CD4-positive, alpha-beta T cell treated with Interferon alpha-2 for 1 hour (primary cell): ENCODE measurements at regions not wholly inside any gene's neighbourhood (a gene's known extent, or its start where the extent isn't known, plus 50 kb on each side); places are given as distances from the start of the nearest gene placed in this dataset.
"Not testable (repeated sequence)": the region's sequence is repeated elsewhere in the genome, so short reads cannot be mapped to it uniquely, and the experiment has no call there.

Experiments used
- DNase-seq, 2 donors: peaks; one replicate each; pipeline ENCODE4 v3.0.0-alpha.2; 2020 to 2022

DNA sequence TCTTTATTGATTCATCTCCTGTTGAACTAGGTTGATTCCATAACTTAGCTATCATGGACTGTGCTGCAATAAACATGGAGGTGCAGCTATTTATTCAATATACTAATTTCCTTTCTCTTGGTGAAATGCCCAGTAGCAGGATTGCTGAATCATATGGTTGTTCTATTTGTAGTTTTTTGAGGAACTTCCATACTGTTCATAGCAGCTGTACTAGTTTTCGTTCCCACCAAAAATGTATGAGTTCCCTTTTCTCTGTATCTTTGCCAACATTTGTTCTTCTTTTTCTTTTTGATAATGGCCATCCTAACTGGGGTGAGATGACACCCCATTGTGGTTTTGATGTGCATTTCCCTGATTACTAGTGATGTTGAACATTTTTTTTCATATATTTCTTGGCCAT lies 87.2 kb upstream of the NAV2 start:
- no peak for DNase-seq

DNA sequence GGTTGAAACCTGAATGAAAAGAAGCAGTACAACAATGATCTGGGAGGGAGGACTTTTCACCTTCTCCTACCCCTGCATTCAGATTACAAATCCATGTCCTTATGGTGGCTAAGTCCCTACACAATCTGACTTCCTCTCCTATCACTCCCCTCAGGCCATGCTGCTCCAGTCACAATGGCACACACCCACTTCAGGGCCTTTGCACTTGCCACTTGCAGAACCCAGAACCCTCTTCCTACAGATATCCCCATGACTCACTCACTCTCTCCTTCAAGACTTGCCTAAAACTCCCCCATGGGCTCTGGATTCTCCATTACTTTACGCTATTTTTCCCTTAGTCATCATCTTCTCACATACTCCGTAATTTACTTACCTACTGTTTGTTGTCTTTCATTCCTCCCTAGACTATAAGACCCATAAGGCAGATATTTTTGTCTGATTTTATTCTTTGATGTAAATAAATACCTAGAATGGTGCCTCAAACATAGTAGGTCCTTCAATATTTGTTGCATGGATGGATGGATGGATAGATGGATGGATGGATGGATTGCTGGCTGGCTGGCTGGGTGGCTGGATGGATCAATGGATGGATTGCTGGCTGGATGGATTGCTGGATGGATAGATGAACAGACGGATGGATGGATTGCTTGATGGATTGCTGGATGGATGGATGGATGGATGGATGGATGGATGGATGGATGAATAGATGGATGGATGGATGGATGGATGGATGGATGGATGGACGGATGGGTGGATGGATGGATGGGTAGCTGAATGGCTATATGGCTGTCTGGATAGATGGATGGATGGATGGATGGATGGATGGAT lies 94.7 kb upstream of the NAV2 start:
- DNase-seq, result no peak

- no peak for DNase-seq
These were observed 97.1 kb upstream of the NAV2 start for GRCh38 chr11:19615341-19616183.

- no peak for DNase-seq
These were observed 98.2 kb upstream of the NAV2 start for GRCh38 chr11:19614370-19614940.

- DNase-seq, result not testable (repeated sequence)
These were observed 100.6 kb upstream of the NAV2 start for GRCh38 chr11:19612025-19612424.

GRCh38 chr11:19607656-19608360 lies 104.8 kb upstream of the NAV2 start:
- DNase-seq, result no peak

GRCh38 chr11:19606856-19607655 lies 105.6 kb upstream of the NAV2 start:
- DNase-seq, result no peak

- no peak for DNase-seq
These were observed 106.9 kb upstream of the NAV2 start for GRCh38 chr11:19605520-19606371.

DNA sequence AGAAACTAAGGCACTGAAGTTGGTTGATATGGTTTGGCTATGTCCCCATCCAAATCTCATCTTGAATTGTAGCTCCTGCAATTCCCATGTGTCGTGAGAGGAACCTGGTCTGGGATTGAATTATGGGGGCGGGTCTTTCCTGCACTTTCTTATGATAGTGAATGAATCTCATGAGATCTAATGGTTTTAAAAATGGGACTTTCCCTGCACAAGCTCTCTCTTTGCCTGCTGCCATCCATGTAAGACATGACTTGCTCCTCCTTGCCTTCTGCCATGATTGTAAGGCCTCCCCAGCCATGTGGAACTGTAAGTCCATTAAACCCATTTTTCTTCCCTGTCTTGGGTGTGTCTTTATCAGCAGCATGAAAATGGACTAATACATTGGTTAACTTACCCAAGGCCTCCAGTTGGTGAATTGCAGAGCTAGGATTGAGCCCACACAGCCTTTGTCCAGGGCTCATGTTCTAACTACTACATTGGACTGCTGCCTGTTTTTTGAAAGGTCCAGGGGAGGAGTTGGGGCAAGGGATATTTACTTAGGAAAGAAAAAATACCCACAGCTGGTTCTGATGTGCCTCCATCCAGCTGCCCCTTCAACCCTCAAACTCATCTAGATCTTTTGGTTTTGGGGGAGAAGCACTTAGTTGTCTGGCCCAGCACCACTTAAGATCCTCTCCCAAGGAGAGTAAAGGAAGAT lies 107.8 kb upstream of the NAV2 start:
- no peak for DNase-seq

DNA sequence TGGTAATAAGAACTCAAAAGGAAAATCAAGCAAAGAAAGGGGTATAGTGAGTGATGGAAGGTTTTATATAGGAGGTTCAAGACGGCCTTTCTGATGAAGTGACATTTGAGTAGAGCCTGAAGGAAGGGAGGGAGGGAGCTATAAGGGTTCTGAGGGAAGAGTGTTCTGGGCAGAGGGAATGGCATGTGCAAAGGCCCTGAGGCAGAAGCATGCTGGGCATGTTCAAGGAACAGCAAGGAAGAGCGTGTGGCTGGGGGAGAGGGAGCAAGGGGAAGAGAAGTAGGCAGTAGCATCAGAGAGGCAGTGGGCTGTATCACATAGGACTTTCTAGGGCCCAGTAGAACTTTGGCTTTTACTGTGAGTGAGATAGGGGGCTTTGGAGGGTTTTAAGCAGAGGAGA lies 108.9 kb upstream of the NAV2 start:
- no peak for DNase-seq

DNA sequence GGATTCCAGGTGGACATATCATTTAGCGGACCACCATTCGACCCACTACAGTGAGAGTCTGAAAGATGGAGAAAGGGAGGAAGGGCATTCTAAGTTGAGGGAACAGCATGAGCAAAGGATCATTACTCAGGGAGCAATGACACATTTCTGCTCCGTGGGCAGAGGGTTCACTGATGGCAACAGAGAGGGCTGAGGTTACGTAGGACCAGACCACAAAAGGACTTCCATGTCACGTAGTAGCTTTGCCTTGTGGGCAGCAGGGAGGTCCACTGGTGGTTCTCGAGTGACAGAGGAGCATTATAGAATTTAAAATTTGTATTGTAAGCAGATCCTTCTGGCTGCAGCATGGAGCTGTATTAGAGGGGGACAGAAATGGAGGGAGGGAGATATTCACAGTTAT lies 109.7 kb upstream of the NAV2 start:
- DNase-seq, result no peak

DNA sequence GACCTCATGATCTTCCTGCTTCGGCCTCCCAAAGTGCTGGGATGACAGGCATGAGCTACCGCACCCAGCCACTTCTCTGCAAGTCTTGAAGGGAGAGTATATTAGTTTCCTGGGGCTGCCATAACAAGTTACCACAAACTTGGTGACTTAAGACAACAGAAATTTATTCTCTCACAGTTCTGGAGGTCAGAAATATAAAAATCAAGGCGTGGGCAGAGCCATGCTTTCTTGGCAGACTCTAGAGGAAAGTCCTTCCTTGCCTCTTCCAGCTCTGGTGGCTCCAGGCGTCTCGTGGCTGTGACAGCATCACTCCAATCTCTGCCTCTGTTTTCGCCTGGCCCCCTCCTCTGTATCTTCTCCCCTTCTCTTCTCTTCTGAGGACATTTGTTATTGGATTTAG lies 110.2 kb upstream of the NAV2 start:
- DNase-seq, result no peak

DNA sequence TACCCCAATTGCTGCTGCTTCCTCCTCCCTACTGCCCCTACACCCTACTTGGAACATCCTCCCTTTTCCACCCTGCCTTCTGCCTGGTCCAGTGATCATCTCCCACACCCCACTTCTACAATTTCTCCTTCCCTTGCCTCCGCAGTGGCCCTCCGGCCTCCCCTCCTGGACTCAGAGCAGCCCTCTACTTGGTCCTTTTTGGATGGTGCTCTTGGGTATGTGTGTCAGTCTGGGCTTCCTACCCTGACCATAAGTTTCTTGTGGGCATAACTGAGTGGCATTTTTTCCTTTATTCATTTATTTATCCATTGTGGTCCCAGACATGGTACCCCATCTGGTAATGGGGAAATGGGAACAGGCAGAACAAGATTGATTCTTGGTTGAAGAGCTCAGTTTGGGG lies 111.4 kb upstream of the NAV2 start:
- no peak for DNase-seq

DNA sequence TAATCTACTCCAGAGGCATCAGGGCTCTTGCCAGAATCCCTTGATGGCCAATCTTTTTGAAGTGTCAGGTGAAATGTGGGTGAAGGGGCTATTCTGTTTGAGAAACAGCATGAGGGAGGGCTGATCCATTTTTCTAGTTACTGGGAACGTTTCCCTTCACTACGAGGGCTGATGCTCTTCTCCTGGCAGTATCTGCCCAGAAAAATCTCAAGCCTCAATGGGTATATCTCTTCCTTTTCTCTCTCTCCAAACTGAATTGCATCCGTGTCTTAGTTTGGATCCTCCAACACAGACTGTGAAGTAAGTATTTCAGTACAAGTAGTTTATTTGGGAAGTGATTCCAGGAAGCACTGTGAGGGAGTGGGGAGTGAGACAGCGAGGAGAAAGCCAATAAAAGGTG lies 113.0 kb upstream of the NAV2 start:
- DNase-seq, result no peak

- no peak for DNase-seq
These were observed 113.7 kb upstream of the NAV2 start for GRCh38 chr11:19598876-19599486.

GRCh38 chr11:19598456-19598855 lies 114.2 kb upstream of the NAV2 start:
- no peak for DNase-seq

- DNase-seq, result no peak
These were observed 114.8 kb upstream of the NAV2 start for GRCh38 chr11:19597876-19598275.

DNA sequence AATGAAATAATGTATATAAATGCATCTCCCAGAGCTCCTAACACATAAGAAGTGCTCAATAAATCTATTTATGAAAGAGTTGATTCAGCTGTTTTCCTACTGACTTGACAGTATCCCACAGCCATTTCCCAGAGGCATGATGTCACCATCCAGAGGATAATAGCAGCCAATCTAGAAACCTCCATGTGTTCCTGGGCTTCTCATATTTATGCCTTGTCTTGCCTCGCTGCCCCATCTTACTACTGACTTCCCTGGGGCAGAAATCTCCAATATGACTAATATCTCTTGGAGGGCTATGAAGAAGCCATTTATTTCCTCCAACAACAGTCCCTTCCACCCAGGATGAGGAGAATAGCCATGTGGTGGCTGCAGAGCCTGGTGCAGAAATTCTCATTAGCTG lies 115.4 kb upstream of the NAV2 start:
- DNase-seq, result no peak

GRCh38 chr11:19595840-19596751 lies 116.5 kb upstream of the NAV2 start:
- DNase-seq, result no peak
